ENCODE measurements at regions not wholly inside any gene's neighbourhood (a gene's known extent, or its start where the extent isn't known, plus 50 kb on each side); places are given as distances from the start of the nearest gene placed in this dataset.

DNA sequence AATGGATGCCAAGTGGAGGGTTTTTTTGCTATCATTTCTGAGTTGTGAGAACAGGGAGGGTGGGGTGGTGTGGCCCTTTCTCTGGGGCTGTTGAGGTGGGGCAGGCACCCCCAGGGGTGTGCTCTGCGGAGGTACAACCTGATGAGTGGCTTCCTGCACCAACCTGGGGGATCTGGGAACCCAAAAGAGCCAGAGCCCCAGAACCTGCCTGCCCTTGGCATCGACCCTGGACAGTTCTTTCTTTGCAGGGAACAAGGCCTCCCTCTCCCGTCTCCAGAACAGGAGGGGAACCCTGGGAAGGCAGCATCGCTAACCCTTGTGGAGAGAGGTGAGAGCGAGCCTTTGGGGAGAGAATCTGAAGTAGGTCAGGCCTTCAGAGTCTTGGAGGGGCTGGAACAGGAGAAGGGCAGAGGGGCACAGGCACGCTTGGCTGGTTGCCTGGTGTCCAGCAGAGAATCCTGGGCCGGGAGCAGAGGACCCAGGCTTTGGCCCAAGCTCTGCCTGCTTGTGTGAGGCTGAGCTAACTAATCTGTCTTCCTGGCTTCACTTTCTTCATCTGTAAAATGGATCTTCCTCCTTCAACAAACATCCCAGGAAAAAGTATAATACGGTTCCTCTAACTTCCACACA lies 84.9 kb downstream of the RHOB start:
- no peak overlapping the region for H3K27ac ChIP-seq
- TF ChIP-seq ZFX (IDR thresholded peaks at IDR 0.05): no peak
- TF ChIP-seq, protein P1, sequence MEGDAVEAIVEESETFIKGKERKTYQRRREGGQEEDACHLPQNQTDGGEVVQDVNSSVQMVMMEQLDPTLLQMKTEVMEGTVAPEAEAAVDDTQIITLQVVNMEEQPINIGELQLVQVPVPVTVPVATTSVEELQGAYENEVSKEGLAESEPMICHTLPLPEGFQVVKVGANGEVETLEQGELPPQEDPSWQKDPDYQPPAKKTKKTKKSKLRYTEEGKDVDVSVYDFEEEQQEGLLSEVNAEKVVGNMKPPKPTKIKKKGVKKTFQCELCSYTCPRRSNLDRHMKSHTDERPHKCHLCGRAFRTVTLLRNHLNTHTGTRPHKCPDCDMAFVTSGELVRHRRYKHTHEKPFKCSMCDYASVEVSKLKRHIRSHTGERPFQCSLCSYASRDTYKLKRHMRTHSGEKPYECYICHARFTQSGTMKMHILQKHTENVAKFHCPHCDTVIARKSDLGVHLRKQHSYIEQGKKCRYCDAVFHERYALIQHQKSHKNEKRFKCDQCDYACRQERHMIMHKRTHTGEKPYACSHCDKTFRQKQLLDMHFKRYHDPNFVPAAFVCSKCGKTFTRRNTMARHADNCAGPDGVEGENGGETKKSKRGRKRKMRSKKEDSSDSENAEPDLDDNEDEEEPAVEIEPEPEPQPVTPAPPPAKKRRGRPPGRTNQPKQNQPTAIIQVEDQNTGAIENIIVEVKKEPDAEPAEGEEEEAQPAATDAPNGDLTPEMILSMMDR (conservative IDR thresholded peaks at IDR 0.05): no peak

- no peak overlapping the region for H3K27ac ChIP-seq
- TF ChIP-seq, protein P1 (conservative IDR thresholded peaks at IDR 0.05): no peak
- no peak for TF ChIP-seq ZFX (IDR thresholded peaks at IDR 0.05)
Measured at GRCh38 chr2:20532634-20533437, 86.0 kb downstream of the RHOB start.

DNA sequence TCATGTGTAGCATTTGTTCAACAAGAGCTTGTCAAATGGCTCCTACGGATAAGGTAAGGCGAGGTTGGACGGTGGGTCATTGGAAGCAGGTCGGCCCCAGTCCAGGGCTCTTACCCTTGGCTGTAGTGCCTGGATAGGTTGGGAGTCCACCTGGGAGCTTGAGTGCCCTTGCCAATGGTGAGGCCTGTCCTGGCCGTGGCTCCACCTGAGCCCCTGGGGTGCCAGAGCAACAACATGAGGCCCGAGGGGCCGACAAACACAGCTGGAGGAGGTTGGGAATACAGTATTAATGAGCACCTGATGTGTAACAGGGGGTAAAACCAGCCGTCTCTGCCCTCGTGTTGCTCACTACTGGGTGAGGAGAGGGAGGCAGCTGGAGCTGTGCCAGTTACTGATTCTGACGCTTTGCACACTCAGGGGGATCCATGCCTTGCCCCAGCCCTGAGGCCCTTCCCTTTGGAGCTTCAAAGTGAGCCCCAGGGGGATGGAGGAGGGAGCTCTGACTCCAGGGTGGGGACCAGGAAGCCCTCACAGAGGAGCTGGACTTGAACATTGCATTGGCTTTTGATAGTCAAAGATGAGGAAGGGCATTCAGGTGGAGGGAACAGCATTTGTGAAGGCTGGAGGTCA lies 87.2 kb downstream of the RHOB start:
- H3K27ac ChIP-seq: 0 out of 2 replicates have a peak overlapping the region, but pooled peaks have one; percentile 58

DNA sequence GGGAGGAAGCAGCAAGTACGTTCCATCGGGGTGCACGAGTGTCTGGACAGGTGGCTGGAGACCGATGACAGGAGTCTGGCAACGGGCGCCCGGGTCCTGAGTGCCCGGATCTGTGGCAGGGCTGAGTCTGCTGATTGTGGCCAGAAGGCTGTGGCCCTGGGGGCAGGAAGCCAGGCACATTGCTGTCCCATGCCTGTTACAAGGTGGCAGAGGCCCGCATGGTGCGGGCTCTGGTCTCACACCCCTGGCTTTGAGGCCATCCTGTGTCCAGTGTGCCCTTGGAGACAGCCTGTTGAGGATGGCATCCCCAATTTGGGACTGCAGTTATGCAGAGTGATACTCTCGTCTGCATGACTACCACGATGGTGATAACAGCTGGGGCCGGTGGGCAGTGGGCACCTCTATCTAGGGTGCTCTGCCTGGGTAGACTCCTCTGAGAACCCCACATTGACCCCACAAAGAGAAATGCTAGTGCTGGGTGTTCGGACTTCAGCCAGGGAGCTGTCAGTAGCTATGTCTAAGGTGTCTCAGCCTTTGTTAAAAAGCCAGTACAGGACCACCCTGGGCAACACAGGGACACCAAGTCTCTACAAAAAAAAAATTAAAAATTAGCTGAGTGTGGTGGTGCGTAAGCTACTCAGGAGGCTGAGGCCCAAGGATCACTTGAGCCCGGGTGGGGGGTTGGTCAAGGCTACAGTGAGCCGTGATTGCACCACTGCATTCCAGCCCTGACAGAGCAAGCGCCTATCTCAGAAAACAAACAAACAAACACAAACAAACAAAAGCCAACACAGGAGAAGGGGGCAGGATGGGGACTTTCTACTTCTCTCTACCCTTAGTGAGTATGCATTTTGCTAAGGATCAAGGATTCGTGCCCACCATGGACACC lies 88.3 kb downstream of the RHOB start:
- peak overlapping the region; percentile 58 for H3K27ac ChIP-seq
- no peak for TF ChIP-seq ZFX (IDR thresholded peaks at IDR 0.05)
- TF ChIP-seq, protein P1 (conservative IDR thresholded peaks at IDR 0.05): no peak

More for the DNA sequence above, 87.2 kb downstream of the RHOB start:
- TF ChIP-seq ZFX (IDR thresholded peaks at IDR 0.05): no peak
- TF ChIP-seq, protein P1 (conservative IDR thresholded peaks at IDR 0.05): no peak

GRCh38 chr2:20536619-20537422 lies 89.9 kb downstream of the RHOB start:
- H3K27ac ChIP-seq: peak overlapping the region; percentile 60
- TF ChIP-seq, protein P1 (conservative IDR thresholded peaks at IDR 0.05): no peak
- TF ChIP-seq ZFX (IDR thresholded peaks at IDR 0.05): no peak

Measured in C4-2B (cell line).